Non-pigmented ciliary epithelial cell (primary cell): ENCODE measurements at regions not wholly inside any gene's neighbourhood (a gene's known extent, or its start where the extent isn't known, plus 50 kb on each side); places are given as distances from the start of the nearest gene placed in this dataset.
"Not testable (repeated sequence)": the region's sequence is repeated elsewhere in the genome, so short reads cannot be mapped to it uniquely, and the experiment has no call there.

Source experiments
- DNase-seq: peaks from one replicate; pipeline ENCODE4 v3.0.0-alpha.2; 2010; ENCODE audit warnings: low read depth

- no peak for DNase-seq
Observed at GRCh38 chr5:43926923-43927322, 323.9 kb downstream of the NNT start.

GRCh38 chr5:43920422-43920821, 317.4 kb downstream of the NNT start:
- no peak for DNase-seq

GRCh38 chr5:43917925-43918324, 314.9 kb downstream of the NNT start:
- DNase-seq: no peak

- no peak for DNase-seq
Observed at GRCh38 chr5:43903129-43903528, 300.1 kb downstream of the NNT start.

GRCh38 chr5:43900974-43901373, 298.0 kb downstream of the NNT start:
- DNase-seq: no peak

GRCh38 chr5:43895876-43896275, 292.9 kb downstream of the NNT start:
- no peak for DNase-seq

GRCh38 chr5:43893951-43894684, 291.1 kb downstream of the NNT start:
- DNase-seq: no peak

- no peak for DNase-seq
Observed at GRCh38 chr5:43891112-43891511, 288.1 kb downstream of the NNT start.

GRCh38 chr5:43889233-43889632, 286.3 kb downstream of the NNT start:
- no peak for DNase-seq

GRCh38 chr5:43875741-43876140, 272.8 kb downstream of the NNT start:
- DNase-seq: no peak

GRCh38 chr5:43874772-43875171, 271.8 kb downstream of the NNT start:
- DNase-seq: no peak

GRCh38 chr5:43873791-43874190, 270.8 kb downstream of the NNT start:
- DNase-seq: no peak

GRCh38 chr5:43859309-43859708, 256.3 kb downstream of the NNT start:
- no peak for DNase-seq

GRCh38 chr5:43855452-43855851, 252.5 kb downstream of the NNT start:
- DNase-seq: no peak

- DNase-seq: no peak
Observed at GRCh38 chr5:43854697-43855292, 251.8 kb downstream of the NNT start.

GRCh38 chr5:43852279-43852678, 249.3 kb downstream of the NNT start:
- DNase-seq: no peak

GRCh38 chr5:43851741-43852140, 248.8 kb downstream of the NNT start:
- DNase-seq: no peak

GRCh38 chr5:43840424-43841125, 237.6 kb downstream of the NNT start:
- no peak for DNase-seq

GRCh38 chr5:43839218-43839617, 236.2 kb downstream of the NNT start:
- DNase-seq: no peak

- no peak for DNase-seq
Observed at GRCh38 chr5:43837996-43838395, 235.0 kb downstream of the NNT start.

- no peak for DNase-seq
Observed at GRCh38 chr5:43837091-43837490, 234.1 kb downstream of the NNT start.

GRCh38 chr5:43833961-43834360, 231.0 kb downstream of the NNT start:
- no peak for DNase-seq

- DNase-seq: not testable (repeated sequence)
Observed at GRCh38 chr5:43824325-43824964, 221.5 kb downstream of the NNT start.
